Chondrocyte (in vitro differentiated cells): ENCODE measurements at regions not wholly inside any gene's neighbourhood (a gene's known extent, or its start where the extent isn't known, plus 50 kb on each side); places are given as distances from the start of the nearest gene placed in this dataset.
"Not testable (repeated sequence)": the region's sequence is repeated elsewhere in the genome, so short reads cannot be mapped to it uniquely, and the experiment has no call there.

ENCODE experiments used
- DNase-seq: peaks from one replicate; pipeline ENCODE4 v3.0.0; 2021; ENCODE audit warnings: mixed read lengths, low spot score
- H3K27ac Mint-ChIP-seq: one replicate; pipeline ENCODE4 v1.8.0; 2021; ENCODE audit warnings: mild to moderate bottlenecking, moderate library complexity, mixed read lengths; ENCODE audit not compliant: unreplicated experiment
- H3K27me3 Mint-ChIP-seq: 2 replicates; pipeline ENCODE4 v1.8.0; 2021; ENCODE audit warnings: low read depth, mixed read lengths
- H3K36me3 Mint-ChIP-seq: 2 replicates; pipeline ENCODE4 v1.8.0; 2021; ENCODE audit warnings: low read depth, mixed read lengths
- H3K4me1 Mint-ChIP-seq: 2 replicates; pipeline ENCODE4 v1.8.0; 2021; ENCODE audit warnings: low read depth, mild to moderate bottlenecking, mixed read lengths
- H3K4me3 Mint-ChIP-seq: one replicate; pipeline ENCODE4 v1.8.0; 2021; ENCODE audit warnings: mild to moderate bottlenecking, moderate library complexity, mixed read lengths; ENCODE audit not compliant: unreplicated experiment
- H3K9me3 Mint-ChIP-seq: 2 replicates; pipeline ENCODE4 v1.8.0; 2021; ENCODE audit warnings: low read depth, mixed read lengths
- CTCF ChIP-seq: fragments of 200-600 bp; sonication (generic); IDR thresholded peaks from 2 replicates; pipeline ENCODE4 v1.5.0; 2021; ENCODE audit warnings: antibody characterized with exemption, mild to moderate bottlenecking, moderate library complexity

DNA sequence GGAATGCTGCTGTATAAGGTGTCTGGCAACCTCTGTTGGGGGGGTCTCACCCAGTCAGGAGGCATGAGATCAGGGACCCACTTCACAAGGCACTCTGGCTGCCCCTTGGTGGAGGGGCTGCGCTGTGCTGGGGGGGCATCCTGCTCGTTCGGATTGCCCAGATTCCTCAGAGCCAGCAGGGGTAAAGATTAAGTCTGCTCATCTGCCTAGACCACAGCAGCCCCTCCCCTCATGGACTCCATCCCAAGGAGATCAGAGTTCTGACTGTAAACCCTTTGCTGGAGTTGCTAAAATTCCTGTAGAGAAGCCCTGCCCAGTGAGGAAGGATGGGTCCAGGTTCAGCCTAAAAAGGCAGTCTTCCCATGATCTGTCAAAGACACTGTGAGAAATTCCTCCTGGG, 262.0 kb upstream of the C9orf72 start:
- no peak overlapping the region for H3K27ac Mint-ChIP-seq
- no peaks in the 10 kb centered on the region for H3K9me3 Mint-ChIP-seq

DNA sequence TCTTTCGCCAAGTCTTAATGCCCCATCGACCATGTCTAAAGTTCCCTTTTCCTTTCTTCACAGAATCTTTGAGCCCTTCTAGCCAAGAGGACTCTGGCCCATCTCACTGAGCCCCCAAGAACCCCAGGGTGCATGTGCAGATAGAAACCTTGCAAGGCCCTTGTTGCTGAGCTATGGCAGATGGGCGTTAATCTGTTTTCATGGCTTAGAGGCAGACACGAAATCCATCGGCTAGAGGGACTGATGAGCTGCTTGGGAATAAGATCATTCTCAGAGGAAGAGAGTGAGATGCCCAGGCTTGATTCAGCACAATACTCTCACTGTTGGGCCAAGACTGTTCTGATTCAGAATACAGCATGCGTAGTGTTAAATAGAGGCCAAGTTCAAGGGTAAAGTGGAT, 262.5 kb upstream of the C9orf72 start:
- TF ChIP-seq CTCF: no peak
- Mint-ChIP-seq H3K4me1 (no peaks in the 10 kb centered on the region), H3K9me3 (no peaks in the 10 kb centered on the region), H3K27ac (no peak overlapping the region), H3K4me3 (no peak overlapping the region), H3K27me3 (peaks cover 21% of the 10 kb centered on the region), H3K36me3 (no peaks in the 10 kb centered on the region)
- DNase-seq: no peak

More for the DNA sequence above, 262.0 kb upstream of the C9orf72 start:
- TF ChIP-seq CTCF: no peak
- H3K27me3 Mint-ChIP-seq: peaks cover 19% of the 10 kb centered on the region
- H3K4me1 Mint-ChIP-seq: no peaks in the 10 kb centered on the region
- no peak for DNase-seq
- H3K4me3 Mint-ChIP-seq: no peak overlapping the region
- H3K36me3 Mint-ChIP-seq: no peaks in the 10 kb centered on the region

DNA sequence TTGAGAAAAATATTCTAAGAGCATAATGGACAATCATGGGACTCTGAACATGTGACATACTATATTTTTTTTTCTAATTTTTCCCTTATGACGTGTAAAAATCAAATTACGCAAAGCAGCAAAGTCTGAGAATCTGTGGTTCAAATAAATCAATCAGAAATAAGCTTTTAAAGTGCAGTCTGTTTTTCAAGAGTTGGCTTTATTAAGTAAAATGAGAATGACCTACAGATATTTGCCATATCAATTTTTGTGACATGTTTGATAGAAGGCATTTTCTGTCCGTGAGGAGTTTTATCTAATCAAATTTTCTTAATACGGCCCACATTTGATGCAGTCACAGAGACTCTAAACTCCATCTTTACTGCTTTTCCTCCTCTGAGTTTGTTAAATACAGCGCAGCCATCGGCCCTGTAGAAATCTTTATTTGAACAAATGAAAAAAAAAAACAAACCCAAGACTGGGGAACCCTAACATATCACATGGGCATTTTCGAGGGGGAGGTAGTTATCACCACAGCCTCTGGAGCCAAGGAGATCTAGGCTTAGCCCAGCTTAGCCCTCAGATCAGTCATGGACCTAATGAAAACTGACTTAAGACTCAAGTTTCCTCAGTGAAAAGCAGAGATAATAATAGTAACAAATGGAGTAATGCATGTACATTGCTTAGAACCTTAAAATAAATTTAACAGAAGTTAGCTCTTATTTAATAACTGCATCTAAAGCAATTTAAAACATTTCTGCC, 263.6 kb upstream of the C9orf72 start:
- Mint-ChIP-seq H3K27me3 (peaks cover 24% of the 10 kb centered on the region), H3K27ac (no peak overlapping the region), H3K9me3 (no peaks in the 10 kb centered on the region), H3K4me1 (no peaks in the 10 kb centered on the region), H3K4me3 (no peak overlapping the region), H3K36me3 (no peaks in the 10 kb centered on the region)
- no peak for TF ChIP-seq CTCF
- no peak for DNase-seq

DNA sequence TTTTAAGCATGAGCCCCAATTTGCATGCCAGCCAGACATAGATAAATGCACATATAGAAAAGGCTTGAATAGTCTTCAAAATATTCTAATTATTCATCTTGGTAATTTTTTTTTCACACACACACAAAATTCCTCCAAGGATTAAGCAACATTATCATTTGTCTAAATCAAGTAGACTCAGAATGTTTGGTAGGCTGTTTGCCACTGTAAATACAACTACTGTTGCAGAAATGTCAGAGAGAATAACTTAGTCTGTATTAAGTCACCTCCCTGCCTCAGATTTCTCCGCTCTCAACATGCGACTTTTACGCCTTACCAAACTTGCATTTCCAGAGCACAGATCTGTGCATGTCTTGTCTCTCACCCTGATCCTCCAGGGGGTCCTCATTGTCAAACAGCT, 265.6 kb upstream of the C9orf72 start:
- Mint-ChIP-seq H3K36me3 (no peaks in the 10 kb centered on the region), H3K9me3 (no peaks in the 10 kb centered on the region), H3K4me3 (no peak overlapping the region), H3K4me1 (no peaks in the 10 kb centered on the region), H3K27ac (no peak overlapping the region), H3K27me3 (peaks cover 22% of the 10 kb centered on the region)
- no peak for DNase-seq
- no peak for TF ChIP-seq CTCF

DNA sequence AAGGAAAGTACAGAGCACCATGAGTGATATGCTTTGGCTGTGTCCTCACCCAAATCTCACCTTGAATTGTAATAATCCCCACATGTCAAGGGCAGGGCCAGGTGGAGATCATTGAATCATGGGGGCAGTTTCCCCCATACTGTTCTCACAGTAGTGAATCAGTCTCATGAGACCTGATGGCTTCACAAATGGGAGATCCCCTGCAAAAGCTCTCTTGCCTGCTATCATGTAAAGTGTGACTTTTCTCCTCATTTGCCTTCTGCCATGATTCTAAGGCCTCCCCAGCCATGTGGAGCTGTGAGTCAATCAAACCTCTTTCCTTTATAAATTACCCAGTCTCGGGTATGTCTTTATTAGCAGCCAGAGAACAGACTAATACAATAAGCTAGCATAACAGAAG, 266.5 kb upstream of the C9orf72 start:
- peaks cover 25% of the 10 kb centered on the region for H3K27me3 Mint-ChIP-seq
- H3K4me3 Mint-ChIP-seq, H3K4me1 Mint-ChIP-seq, H3K9me3 Mint-ChIP-seq, H3K36me3 Mint-ChIP-seq, DNase-seq, H3K27ac Mint-ChIP-seq: not testable (repeated sequence)

- no peak for TF ChIP-seq CTCF
- Mint-ChIP-seq H3K9me3 (no peaks in the 10 kb centered on the region), H3K27ac (no peak overlapping the region), H3K36me3 (no peaks in the 10 kb centered on the region), H3K4me1 (no peaks in the 10 kb centered on the region), H3K4me3 (no peak overlapping the region), H3K27me3 (peaks cover 24% of the 10 kb centered on the region)
- no peak for DNase-seq
Observed at GRCh38 chr9:27844797-27845196, 271.5 kb upstream of the C9orf72 start.
